ENCODE measurements at regions not wholly inside any gene's neighbourhood (a gene's known extent, or its start where the extent isn't known, plus 50 kb on each side); places are given as distances from the start of the nearest gene placed in this dataset.

GRCh38 chr11:13074714-13075464 is 65.8 kb downstream of the RASSF10 start:
- no peaks in the 10 kb centered on the region for H3K36me3 ChIP-seq

GRCh38 chr11:13076961-13077360 is 67.8 kb downstream of the RASSF10 start:
- TF ChIP-seq POLR2A (IDR thresholded peaks at IDR 0.05), result no peak
- no peak for TF ChIP-seq CTCF (IDR thresholded peaks at IDR 0.05)
- no peaks in the 10 kb centered on the region for H3K36me3 ChIP-seq
- WGBS, 2 donors, result 91 to 95% methylated on average over 2 of the region's 2 CpGs
- intact Hi-C loops (cut with DNase I), result no loop called here
- H3K4me3 ChIP-seq (replicated peaks in 1 of 3), result no peak overlapping the region
- H3K4me1 ChIP-seq, result no peaks in the 10 kb centered on the region
- no peak overlapping the region for H3K27ac ChIP-seq
- H3K9me3 ChIP-seq, result no peaks in the 10 kb centered on the region
- H3K27me3 ChIP-seq, result no peaks in the 10 kb centered on the region
- DNase-seq, result no peak

More at GRCh38 chr11:13074714-13075464, 65.8 kb downstream of the RASSF10 start:
- intact Hi-C loops (cut with DNase I), result no loop called here
- Histone ChIP-seq H3K4me3 (replicated peaks in 1 of 3) (no peak overlapping the region), H3K4me1 (no peaks in the 10 kb centered on the region), H3K9me3 (no peaks in the 10 kb centered on the region), H3K27ac (no peak overlapping the region), H3K27me3 (no peaks in the 10 kb centered on the region)
- no peak for DNase-seq
- WGBS, 2 donors, result 84 to 91% methylated on average over 6 of the region's 6 CpGs
- TF ChIP-seq CTCF (IDR thresholded peaks at IDR 0.05) (no peak), POLR2A (IDR thresholded peaks at IDR 0.05) (no peak)

GRCh38 chr11:13080861-13081260 is 71.7 kb downstream of the RASSF10 start:
- H3K36me3 ChIP-seq, result no peaks in the 10 kb centered on the region
- intact Hi-C loops (cut with DNase I), result no loop called here
- 87 to 93% methylated on average over 5 to 8 of the region's 8 CpGs for WGBS, 2 donors
- no peaks in the 10 kb centered on the region for H3K9me3 ChIP-seq
- no peak for TF ChIP-seq POLR2A (IDR thresholded peaks at IDR 0.05)
- TF ChIP-seq CTCF (IDR thresholded peaks at IDR 0.05), result no peak
- DNase-seq, result no peak
- H3K27ac ChIP-seq, result no peak overlapping the region
- no peaks in the 10 kb centered on the region for H3K27me3 ChIP-seq
- no peaks in the 10 kb centered on the region for H3K4me1 ChIP-seq
- H3K4me3 ChIP-seq (replicated peaks in 1 of 3), result no peak overlapping the region

- intact Hi-C loops (cut with DNase I), result no loop called here
- H3K27ac ChIP-seq, result no peak overlapping the region
- no peaks in the 10 kb centered on the region for H3K36me3 ChIP-seq
- no peaks in the 10 kb centered on the region for H3K9me3 ChIP-seq
- H3K4me3 ChIP-seq (replicated peaks in 1 of 3), result no peak overlapping the region
- DNase-seq, result no peak
- no peaks in the 10 kb centered on the region for H3K27me3 ChIP-seq
- no peaks in the 10 kb centered on the region for H3K4me1 ChIP-seq
- no peak for TF ChIP-seq CTCF (IDR thresholded peaks at IDR 0.05)
- no peak for TF ChIP-seq POLR2A (IDR thresholded peaks at IDR 0.05)
- 93 to 100% methylated on average over 1 of the region's 1 CpG for WGBS, 2 donors
Measured at GRCh38 chr11:13082588-13082987, 73.5 kb downstream of the RASSF10 start.

- TF ChIP-seq POLR2A (IDR thresholded peaks at IDR 0.05) (no peak), CTCF (IDR thresholded peaks at IDR 0.05) (no peak)
- 84 to 88% methylated on average over 2 of the region's 2 CpGs for WGBS, 2 donors
- Histone ChIP-seq H3K4me3 (replicated peaks in 1 of 3) (no peak overlapping the region), H3K36me3 (no peaks in the 10 kb centered on the region), H3K27ac (no peak overlapping the region), H3K27me3 (no peaks in the 10 kb centered on the region), H3K4me1 (no peaks in the 10 kb centered on the region), H3K9me3 (no peaks in the 10 kb centered on the region)
- intact Hi-C loops (cut with DNase I), result no loop called here
- DNase-seq, result no peak
Measured at GRCh38 chr11:13090228-13090708, 81.2 kb downstream of the RASSF10 start.

Data from thyroid gland (tissue), 4 donors.